Stimulated activated CD8-positive, alpha-beta memory T cell treated with anti-CD3 and anti-CD28 coated beads, Interleukin-15, amount 100 ng/mL, for 4 hours (primary cell): ENCODE measurements at regions not wholly inside any gene's neighbourhood (a gene's known extent, or its start where the extent isn't known, plus 50 kb on each side); places are given as distances from the start of the nearest gene placed in this dataset.

ENCODE experiments used
- DNase-seq, 2 donors: peaks; one replicate each; pipeline ENCODE4 v3.0.0-alpha.2; 2020; ENCODE audit warnings: low read depth in 2 of 2

GRCh38 chr2:205902041-205902899, 183.7 kb downstream of the INO80D start:
- DNase-seq, result no peak

GRCh38 chr2:205901491-205901890, 184.5 kb downstream of the INO80D start:
- DNase-seq, result no peak

GRCh38 chr2:205898744-205899143, 187.2 kb downstream of the INO80D start:
- no peak for DNase-seq

- no peak for DNase-seq
Observed at GRCh38 chr2:205895981-205896655, 189.9 kb downstream of the INO80D start.

- DNase-seq, result no peak
Observed at GRCh38 chr2:205892665-205893259, 193.2 kb downstream of the INO80D start.

- DNase-seq, result no peak
Observed at GRCh38 chr2:205892251-205892655, 193.7 kb downstream of the INO80D start.

- no peak for DNase-seq
Observed at GRCh38 chr2:205889114-205889513, 196.9 kb downstream of the INO80D start.

- DNase-seq, result no peak
Observed at GRCh38 chr2:205887637-205888036, 198.3 kb downstream of the INO80D start.

GRCh38 chr2:205885492-205886099, 200.4 kb downstream of the INO80D start:
- peak in 1 of 2 donors; percentile 1 for DNase-seq

GRCh38 chr2:205883965-205884364, 201.7 kb downstream of the NRP2 start:
- no peak for DNase-seq

GRCh38 chr2:205882806-205883425, 200.6 kb downstream of the NRP2 start:
- DNase-seq, result no peak

GRCh38 chr2:205880048-205880447, 197.7 kb downstream of the NRP2 start:
- DNase-seq, result no peak

GRCh38 chr2:205878999-205879762, 196.9 kb downstream of the NRP2 start:
- no peak for DNase-seq

- no peak for DNase-seq
Observed at GRCh38 chr2:205877496-205877895, 195.2 kb downstream of the NRP2 start.

GRCh38 chr2:205876127-205876526, 193.8 kb downstream of the NRP2 start:
- no peak for DNase-seq

- no peak for DNase-seq
Observed at GRCh38 chr2:205872716-205873115, 190.4 kb downstream of the NRP2 start.

GRCh38 chr2:205869439-205869838, 187.1 kb downstream of the NRP2 start:
- DNase-seq, result no peak

- no peak for DNase-seq
Observed at GRCh38 chr2:205868773-205869333, 186.6 kb downstream of the NRP2 start.

- DNase-seq, result no peak
Observed at GRCh38 chr2:205868053-205868452, 185.8 kb downstream of the NRP2 start.

- DNase-seq, result no peak
Observed at GRCh38 chr2:205867371-205867770, 185.1 kb downstream of the NRP2 start.
